ENCODE measurements at regions not wholly inside any gene's neighbourhood (a gene's known extent, or its start where the extent isn't known, plus 50 kb on each side); places are given as distances from the start of the nearest gene placed in this dataset.
"Not testable (repeated sequence)": the region's sequence is repeated elsewhere in the genome, so short reads cannot be mapped to it uniquely, and the experiment has no call there.

- no peak for DNase-seq
These were observed 290.4 kb downstream of the TMEM38B start for GRCh38 chr9:105984714-105985113.

DNA sequence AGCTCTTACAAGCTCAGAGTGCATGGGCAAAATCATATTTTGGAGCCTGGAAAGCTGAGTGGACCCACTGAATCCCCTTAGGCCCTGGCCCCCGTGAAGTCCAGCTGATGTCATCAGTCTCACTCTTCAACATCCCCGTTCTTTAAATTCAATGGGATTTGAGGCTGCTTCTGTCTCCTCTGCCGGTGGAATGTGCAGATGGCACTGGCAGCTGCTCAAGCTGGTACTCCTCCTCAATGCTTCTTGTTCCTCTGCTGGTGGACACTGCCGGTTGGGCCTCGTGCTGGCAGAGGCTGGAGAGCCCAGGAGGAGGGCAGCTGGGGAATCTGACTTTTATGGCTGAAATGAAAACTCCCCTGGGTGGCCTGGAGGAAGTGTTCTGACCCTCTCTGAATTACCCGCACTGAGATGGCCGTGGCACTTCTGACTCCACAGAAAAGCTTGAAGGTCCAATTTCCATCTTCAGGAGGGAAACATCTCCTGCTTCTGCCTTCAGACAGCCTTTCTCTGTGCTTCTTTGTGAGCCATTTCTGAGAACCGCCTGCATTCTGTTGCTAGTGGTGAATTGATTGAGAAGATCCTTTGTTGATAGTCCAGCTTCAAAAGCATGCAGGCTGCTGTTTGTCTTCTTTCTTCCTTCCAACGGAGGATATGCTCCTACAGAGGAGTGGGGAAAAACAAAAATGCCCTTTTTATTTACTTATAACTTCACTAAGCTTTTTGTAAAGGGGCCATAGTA is 298.9 kb downstream of the TMEM38B start:
- peak in 2 of 3 experiments; percentile 10 to 61 for DNase-seq

DNA sequence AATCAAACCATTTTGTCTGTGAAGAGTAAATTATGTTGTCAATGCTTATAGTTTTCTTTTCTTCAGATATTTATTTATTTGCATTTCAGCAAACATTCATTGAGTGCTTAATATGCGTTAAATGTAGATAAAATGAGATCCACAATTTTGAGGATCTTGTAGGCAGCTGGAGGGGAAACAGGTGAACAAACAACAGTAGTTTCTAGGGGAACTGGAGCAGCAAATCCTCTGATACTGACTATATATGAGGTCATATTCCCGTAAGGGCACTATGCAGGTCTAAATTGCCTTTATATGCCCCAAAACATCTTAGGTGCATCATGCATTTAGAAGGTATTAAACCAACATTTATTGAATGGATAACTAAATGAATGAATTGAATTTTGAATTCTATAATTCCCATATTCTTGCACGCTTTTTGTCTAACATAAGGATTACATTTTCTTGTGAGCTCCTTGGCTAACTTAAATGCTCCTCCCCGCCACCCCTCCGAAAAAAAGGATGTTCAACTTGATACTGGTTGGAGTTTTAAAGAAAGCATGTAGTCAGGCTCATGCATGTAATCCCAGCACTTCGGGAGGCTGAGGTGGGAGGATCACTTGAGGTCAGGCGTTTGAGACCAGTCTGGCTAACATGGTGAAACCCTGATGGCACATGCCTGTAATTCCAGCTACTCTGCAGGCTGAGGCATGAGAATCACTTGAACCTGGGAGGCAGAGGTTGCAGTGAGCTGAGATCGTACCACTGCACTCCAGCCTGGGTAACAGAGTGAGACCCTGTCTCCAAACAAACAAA is 299.8 kb downstream of the TMEM38B start:
- peak in 1 of 3 experiments; percentile 66 for DNase-seq

DNA sequence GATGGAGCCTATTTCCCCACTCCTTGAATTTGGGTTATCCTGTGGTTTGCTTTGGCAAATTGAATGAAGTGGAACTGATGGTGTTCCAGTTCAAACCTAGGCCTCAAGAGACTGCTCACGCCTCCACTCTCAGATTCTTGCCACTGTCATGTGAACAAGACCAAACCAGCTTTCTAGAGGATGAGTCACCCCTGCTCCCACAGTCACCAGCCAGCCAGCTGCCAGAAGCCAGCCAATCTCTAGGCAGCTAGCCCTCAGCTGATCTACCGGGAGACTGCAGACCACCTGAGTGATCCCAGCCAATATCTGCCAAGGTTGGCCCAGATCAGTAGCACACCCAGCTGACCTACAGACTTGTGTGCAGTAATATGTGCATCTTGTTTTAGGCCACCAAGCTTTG is 300.6 kb downstream of the TMEM38B start:
- DNase-seq = no peak

DNA sequence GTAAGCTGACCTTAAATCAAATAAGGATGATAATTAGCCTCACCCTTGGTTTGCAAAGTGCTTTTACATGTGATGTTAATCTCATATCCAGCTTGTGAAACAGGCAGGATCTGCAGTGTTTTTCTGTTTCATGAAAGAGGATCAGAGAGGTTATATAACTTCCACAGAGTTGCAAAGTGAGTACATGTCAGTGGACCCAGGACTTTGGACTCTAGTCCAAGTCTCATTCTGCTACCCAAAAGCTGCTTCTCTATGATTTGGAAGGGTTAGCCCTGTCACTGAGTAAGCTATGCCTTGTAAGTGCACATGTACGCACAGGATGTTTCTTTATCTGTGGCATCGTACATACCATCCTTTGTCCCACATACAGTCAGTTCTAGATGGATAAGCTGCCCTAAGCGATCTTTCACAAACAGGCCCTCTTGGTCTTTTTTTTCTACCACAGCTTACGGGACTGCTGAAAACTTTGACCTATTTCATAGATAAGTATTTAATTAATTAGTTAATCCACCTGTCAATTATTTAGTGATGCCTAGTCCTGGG is 322.9 kb downstream of the TMEM38B start:
- DNase-seq = no peak

- DNase-seq = peak in 1 of 3 experiments; percentile 50
These were observed 324.8 kb downstream of the TMEM38B start for GRCh38 chr9:106019039-106019680.

DNA sequence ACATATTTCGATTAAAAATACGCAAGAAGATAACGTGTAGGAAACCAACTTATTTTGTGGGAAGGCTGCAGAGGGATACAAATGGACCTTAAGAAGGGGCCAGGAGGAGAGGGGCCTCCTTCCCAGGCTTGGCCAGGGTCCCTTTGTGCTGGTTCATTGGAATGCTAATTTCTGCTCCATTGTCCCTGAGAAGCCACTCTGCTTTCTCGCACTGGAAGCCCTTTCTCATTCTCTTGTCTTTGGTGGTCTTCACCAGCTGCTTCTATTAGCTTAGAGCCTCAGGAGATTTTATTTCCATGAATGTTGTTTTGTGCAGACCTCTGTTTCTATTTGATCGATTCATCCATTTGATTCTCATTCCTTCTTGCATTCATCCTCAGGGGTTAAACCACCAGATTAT is 325.4 kb downstream of the TMEM38B start:
- DNase-seq = no peak

DNA sequence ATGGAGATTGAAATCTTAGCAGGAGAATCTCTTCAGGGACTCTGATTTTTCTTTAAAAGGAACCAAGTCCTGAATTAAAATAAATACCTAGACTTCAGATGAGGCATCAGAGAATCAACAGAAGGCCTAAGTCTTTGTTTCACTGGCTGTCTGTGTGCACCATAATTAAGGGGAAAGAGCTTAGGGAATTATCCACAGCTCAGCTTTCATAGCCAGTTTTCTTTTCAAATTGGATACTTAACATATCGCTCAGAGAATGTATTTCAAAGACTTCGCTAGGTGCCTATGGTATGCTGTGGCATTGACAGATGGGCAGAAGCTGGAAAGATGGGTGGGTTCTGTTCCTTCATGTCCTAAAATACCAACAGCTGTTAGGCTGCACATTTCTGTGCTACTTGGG is 325.8 kb downstream of the TMEM38B start:
- DNase-seq = no peak

- no peak for DNase-seq
These were observed 329.1 kb downstream of the TMEM38B start for GRCh38 chr9:106023455-106023854.

GRCh38 chr9:106025453-106025852 is 331.1 kb downstream of the TMEM38B start:
- no peak for DNase-seq

- not testable (repeated sequence) for DNase-seq
These were observed 335.8 kb downstream of the TMEM38B start for GRCh38 chr9:106030146-106030545.

DNA sequence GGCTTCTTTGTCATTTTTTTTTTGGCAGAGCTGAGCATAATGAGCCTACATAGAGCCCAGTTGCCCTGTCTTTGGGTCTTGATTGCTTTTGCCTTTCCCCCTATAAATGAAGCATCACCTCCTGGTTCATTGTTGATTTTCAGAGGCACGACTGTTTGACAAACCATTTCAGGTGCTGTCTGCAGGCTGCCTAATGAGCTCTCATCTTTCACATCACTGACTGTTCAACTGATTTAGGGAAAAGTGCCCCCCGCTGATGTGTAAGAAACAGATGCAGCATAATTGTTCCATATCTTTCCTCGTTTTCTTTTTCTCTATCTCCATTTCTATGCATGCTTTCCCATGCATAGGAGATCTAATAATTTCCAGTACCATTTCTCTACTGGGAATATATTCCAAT is 338.6 kb downstream of the TMEM38B start:
- DNase-seq = peak; percentile 29 to 93 (median 61)

GRCh38 chr9:106035806-106036205 is 341.5 kb downstream of the TMEM38B start:
- peak in 2 of 3 experiments; percentile 0 to 38 for DNase-seq

DNA sequence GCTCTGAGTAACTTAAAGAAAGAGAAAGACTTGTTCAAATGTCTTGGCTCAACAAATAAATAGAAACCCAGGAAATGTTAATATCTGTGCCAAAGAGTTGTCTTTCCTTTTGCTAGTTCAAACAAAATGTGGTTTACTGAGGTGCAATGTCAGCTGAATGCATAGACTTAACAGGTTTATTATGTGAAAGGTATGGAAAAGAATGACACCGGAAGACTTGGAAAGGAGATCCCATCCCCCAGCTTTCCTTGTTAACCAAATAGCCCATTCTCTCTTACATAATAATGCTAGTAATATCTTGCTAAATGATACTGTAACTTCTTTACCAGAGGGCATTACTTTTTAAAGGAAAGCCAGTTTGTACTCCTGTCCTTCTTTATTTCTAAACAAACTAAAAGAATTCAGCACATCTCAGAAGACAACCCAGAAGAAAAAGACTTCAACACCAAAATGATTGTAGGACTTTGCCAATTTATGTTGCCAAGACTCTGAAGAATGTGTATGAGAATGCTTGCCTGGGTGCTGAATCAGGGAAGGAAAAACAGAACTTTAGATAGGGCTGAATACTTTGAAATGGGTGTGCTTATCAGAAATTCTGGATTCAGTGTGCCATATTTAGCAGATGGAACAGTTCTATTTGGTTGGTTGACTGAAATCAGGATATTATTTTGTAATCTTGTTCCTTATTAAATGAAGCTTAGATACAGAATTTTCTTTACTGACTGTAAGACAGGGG is 344.1 kb downstream of the TMEM38B start:
- DNase-seq = no peak

GRCh38 chr9:106039151-106039935 is 345.0 kb downstream of the TMEM38B start:
- DNase-seq = no peak

GRCh38 chr9:106041920-106042319 is 347.6 kb downstream of the TMEM38B start:
- not testable (repeated sequence) for DNase-seq

- DNase-seq = no peak
These were observed 357.2 kb downstream of the TMEM38B start for GRCh38 chr9:106051545-106051944.

GRCh38 chr9:106052166-106052565 is 357.8 kb downstream of the TMEM38B start:
- no peak for DNase-seq

- no peak for DNase-seq
These were observed 358.4 kb downstream of the TMEM38B start for GRCh38 chr9:106052735-106053134.

GRCh38 chr9:106056328-106056727 is 362.0 kb downstream of the TMEM38B start:
- no peak for DNase-seq

- DNase-seq = no peak
These were observed 364.1 kb downstream of the TMEM38B start for GRCh38 chr9:106058460-106058859.

DNA sequence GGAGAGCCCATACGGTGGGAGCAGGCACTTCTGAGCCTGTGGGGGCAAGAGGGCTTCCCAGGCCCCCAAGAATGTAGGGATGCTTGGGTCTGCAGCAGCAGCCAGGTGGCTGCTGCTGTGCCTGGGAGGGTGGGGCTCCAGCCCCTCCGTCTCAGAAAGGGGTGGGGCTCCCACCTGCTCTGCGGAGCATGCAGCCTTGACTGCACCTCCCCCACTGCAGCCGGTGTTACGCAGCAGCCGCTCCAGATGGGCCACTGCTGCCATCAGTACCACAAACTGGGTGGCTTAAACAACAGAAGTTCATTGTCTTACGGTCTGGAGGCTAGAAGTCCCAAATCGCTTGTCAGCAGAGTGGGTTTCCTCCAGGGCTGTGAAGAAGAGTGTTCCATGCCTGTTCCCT is 365.5 kb downstream of the TMEM38B start:
- no peak for DNase-seq
